GM23338 (cell line): ENCODE measurements at regions not wholly inside any gene's neighbourhood (a gene's known extent, or its start where the extent isn't known, plus 50 kb on each side); places are given as distances from the start of the nearest gene placed in this dataset.

Experiments used
- CREB1 ChIP-seq: fragments of 250-450 bp; sonication (Bioruptor Pico); IDR thresholded peaks from 2 replicates; pipeline ENCODE4 v1.5.0; 2020; ENCODE audit warnings: low read depth, mild to moderate bottlenecking, moderate library complexity
- EZH2 ChIP-seq: fragments of 200-600 bp; sonication (generic); IDR thresholded peaks from one replicate; pipeline ENCODE4 v1.8.0; 2017; ENCODE audit warnings: antibody characterized with exemption, mild to moderate bottlenecking, low read depth; ENCODE audit not compliant: unreplicated experiment
- EZH2phosphoT487 ChIP-seq: fragments of 200-600 bp; sonication (generic); IDR thresholded peaks from one replicate; pipeline ENCODE4 v1.8.1; 2018; ENCODE audit warnings: antibody characterized with exemption; ENCODE audit not compliant: unreplicated experiment
- JUNB ChIP-seq: IDR thresholded peaks from one replicate; pipeline ENCODE4 v1.6.1; 2016; ENCODE audit warnings: antibody characterized with exemption; ENCODE audit not compliant: unreplicated experiment
- NANOG ChIP-seq: IDR thresholded peaks from 2 replicates; pipeline ENCODE4 v1.6.1; 2016; ENCODE audit warnings: antibody characterized with exemption, borderline replicate concordance
- POLR2AphosphoS5 ChIP-seq: IDR thresholded peaks from 2 replicates; pipeline ENCODE4 v1.6.1; 2016; ENCODE audit warnings: antibody characterized with exemption, low read depth
- STAT1 ChIP-seq: IDR thresholded peaks from one replicate; pipeline ENCODE4 v1.6.1; 2016; ENCODE audit warnings: antibody characterized with exemption; ENCODE audit not compliant: unreplicated experiment
- ZNF114 ChIP-seq: fragments of 250-450 bp; sonication (Bioruptor Pico); IDR thresholded peaks from 2 replicates; pipeline ENCODE4 v1.5.0; 2020; ENCODE audit warnings: mild to moderate bottlenecking, moderate library complexity
- ZNF331 ChIP-seq: fragments of 250-450 bp; sonication (Bioruptor Pico); IDR thresholded peaks from 2 replicates; pipeline ENCODE4 v1.5.0; 2020; ENCODE audit warnings: low read depth, mild to moderate bottlenecking, moderate library complexity
- TF ChIP-seq, protein P1 (sequence below), 2 experiments: fragments of 200-600 bp in 1 of 2; sonication (generic) in 1 of 2; conservative IDR thresholded peaks; 2 replicates each; pipeline versions ENCODE4 v1.5.1 to v1.6.1; 2016 to 2017; ENCODE audit warnings: antibody characterized with exemption in 2 of 2, low read depth in 2 of 2, mild to moderate bottlenecking in 2 of 2, moderate library complexity in 1 of 2
- TF ChIP-seq, protein P2 (sequence below): IDR thresholded peaks from one replicate; pipeline ENCODE4 v1.6.1; 2018; ENCODE audit warnings: antibody characterized with exemption; ENCODE audit not compliant: unreplicated experiment
- TF ChIP-seq, protein P3 (sequence below): IDR thresholded peaks from 2 replicates; pipeline ENCODE4 v1.6.1; 2016; ENCODE audit warnings: antibody characterized with exemption
- TF ChIP-seq, protein P4 (sequence below): fragments of 250-450 bp; sonication (Bioruptor Pico); IDR thresholded peaks from 2 replicates; pipeline ENCODE4 v1.5.0; 2020; ENCODE audit warnings: mild to moderate bottlenecking, moderate library complexity

- TF ChIP-seq, protein P1, sequence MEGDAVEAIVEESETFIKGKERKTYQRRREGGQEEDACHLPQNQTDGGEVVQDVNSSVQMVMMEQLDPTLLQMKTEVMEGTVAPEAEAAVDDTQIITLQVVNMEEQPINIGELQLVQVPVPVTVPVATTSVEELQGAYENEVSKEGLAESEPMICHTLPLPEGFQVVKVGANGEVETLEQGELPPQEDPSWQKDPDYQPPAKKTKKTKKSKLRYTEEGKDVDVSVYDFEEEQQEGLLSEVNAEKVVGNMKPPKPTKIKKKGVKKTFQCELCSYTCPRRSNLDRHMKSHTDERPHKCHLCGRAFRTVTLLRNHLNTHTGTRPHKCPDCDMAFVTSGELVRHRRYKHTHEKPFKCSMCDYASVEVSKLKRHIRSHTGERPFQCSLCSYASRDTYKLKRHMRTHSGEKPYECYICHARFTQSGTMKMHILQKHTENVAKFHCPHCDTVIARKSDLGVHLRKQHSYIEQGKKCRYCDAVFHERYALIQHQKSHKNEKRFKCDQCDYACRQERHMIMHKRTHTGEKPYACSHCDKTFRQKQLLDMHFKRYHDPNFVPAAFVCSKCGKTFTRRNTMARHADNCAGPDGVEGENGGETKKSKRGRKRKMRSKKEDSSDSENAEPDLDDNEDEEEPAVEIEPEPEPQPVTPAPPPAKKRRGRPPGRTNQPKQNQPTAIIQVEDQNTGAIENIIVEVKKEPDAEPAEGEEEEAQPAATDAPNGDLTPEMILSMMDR (conservative IDR thresholded peaks at IDR 0.05; ENCODE audit: low read depth in 2 of 2): no peak
- no peak for TF ChIP-seq EZH2
- TF ChIP-seq POLR2AphosphoS5: no peak
- no peak for TF ChIP-seq CREB1 (CRISPR knock-in tag)
- TF ChIP-seq EZH2phosphoT487: no peak
- TF ChIP-seq ZNF114: no peak
- no peak for TF ChIP-seq JUNB
- TF ChIP-seq, protein P2, sequence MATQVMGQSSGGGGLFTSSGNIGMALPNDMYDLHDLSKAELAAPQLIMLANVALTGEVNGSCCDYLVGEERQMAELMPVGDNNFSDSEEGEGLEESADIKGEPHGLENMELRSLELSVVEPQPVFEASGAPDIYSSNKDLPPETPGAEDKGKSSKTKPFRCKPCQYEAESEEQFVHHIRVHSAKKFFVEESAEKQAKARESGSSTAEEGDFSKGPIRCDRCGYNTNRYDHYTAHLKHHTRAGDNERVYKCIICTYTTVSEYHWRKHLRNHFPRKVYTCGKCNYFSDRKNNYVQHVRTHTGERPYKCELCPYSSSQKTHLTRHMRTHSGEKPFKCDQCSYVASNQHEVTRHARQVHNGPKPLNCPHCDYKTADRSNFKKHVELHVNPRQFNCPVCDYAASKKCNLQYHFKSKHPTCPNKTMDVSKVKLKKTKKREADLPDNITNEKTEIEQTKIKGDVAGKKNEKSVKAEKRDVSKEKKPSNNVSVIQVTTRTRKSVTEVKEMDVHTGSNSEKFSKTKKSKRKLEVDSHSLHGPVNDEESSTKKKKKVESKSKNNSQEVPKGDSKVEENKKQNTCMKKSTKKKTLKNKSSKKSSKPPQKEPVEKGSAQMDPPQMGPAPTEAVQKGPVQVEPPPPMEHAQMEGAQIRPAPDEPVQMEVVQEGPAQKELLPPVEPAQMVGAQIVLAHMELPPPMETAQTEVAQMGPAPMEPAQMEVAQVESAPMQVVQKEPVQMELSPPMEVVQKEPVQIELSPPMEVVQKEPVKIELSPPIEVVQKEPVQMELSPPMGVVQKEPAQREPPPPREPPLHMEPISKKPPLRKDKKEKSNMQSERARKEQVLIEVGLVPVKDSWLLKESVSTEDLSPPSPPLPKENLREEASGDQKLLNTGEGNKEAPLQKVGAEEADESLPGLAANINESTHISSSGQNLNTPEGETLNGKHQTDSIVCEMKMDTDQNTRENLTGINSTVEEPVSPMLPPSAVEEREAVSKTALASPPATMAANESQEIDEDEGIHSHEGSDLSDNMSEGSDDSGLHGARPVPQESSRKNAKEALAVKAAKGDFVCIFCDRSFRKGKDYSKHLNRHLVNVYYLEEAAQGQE: no peak
- TF ChIP-seq, protein P3, sequence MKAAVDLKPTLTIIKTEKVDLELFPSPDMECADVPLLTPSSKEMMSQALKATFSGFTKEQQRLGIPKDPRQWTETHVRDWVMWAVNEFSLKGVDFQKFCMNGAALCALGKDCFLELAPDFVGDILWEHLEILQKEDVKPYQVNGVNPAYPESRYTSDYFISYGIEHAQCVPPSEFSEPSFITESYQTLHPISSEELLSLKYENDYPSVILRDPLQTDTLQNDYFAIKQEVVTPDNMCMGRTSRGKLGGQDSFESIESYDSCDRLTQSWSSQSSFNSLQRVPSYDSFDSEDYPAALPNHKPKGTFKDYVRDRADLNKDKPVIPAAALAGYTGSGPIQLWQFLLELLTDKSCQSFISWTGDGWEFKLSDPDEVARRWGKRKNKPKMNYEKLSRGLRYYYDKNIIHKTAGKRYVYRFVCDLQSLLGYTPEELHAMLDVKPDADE: no peak
- no peak for TF ChIP-seq ZNF331 (CRISPR knock-in tag)
- TF ChIP-seq STAT1: no peak
- no peak for TF ChIP-seq NANOG
- TF ChIP-seq, protein P4, sequence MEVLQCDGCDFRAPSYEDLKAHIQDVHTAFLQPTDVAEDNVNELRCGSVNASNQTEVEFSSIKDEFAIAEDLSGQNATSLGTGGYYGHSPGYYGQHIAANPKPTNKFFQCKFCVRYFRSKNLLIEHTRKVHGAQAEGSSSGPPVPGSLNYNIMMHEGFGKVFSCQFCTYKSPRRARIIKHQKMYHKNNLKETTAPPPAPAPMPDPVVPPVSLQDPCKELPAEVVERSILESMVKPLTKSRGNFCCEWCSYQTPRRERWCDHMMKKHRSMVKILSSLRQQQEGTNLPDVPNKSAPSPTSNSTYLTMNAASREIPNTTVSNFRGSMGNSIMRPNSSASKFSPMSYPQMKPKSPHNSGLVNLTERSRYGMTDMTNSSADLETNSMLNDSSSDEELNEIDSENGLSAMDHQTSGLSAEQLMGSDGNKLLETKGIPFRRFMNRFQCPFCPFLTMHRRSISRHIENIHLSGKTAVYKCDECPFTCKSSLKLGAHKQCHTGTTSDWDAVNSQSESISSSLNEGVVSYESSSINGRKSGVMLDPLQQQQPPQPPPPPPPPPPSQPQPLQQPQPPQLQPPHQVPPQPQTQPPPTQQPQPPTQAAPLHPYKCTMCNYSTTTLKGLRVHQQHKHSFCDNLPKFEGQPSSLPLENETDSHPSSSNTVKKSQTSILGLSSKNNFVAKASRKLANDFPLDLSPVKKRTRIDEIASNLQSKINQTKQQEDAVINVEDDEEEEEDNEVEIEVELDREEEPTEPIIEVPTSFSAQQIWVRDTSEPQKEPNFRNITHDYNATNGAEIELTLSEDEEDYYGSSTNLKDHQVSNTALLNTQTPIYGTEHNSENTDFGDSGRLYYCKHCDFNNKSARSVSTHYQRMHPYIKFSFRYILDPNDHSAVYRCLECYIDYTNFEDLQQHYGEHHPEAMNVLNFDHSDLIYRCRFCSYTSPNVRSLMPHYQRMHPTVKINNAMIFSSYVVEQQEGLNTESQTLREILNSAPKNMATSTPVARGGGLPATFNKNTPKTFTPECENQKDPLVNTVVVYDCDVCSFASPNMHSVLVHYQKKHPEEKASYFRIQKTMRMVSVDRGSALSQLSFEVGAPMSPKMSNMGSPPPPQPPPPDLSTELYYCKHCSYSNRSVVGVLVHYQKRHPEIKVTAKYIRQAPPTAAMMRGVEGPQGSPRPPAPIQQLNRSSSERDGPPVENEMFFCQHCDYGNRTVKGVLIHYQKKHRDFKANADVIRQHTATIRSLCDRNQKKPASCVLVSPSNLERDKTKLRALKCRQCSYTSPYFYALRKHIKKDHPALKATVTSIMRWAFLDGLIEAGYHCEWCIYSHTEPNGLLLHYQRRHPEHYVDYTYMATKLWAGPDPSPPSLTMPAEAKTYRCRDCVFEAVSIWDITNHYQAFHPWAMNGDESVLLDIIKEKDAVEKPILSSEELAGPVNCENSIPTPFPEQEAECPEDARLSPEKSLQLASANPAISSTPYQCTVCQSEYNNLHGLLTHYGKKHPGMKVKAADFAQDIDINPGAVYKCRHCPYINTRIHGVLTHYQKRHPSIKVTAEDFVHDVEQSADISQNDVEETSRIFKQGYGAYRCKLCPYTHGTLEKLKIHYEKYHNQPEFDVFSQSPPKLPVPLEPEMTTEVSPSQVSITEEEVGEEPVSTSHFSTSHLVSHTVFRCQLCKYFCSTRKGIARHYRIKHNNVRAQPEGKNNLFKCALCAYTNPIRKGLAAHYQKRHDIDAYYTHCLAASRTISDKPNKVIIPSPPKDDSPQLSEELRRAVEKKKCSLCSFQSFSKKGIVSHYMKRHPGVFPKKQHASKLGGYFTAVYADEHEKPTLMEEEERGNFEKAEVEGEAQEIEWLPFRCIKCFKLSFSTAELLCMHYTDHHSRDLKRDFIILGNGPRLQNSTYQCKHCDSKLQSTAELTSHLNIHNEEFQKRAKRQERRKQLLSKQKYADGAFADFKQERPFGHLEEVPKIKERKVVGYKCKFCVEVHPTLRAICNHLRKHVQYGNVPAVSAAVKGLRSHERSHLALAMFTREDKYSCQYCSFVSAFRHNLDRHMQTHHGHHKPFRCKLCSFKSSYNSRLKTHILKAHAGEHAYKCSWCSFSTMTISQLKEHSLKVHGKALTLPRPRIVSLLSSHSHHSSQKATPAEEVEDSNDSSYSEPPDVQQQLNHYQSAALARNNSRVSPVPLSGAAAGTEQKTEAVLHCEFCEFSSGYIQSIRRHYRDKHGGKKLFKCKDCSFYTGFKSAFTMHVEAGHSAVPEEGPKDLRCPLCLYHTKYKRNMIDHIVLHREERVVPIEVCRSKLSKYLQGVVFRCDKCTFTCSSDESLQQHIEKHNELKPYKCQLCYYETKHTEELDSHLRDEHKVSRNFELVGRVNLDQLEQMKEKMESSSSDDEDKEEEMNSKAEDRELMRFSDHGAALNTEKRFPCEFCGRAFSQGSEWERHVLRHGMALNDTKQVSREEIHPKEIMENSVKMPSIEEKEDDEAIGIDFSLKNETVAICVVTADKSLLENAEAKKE (CRISPR knock-in tag): no peak
Measured at GRCh38 chr2:20540587-20541293, 93.9 kb downstream of the RHOB start.
